Neural cell (in vitro differentiated cells): ENCODE measurements at regions not wholly inside any gene's neighbourhood (a gene's known extent, or its start where the extent isn't known, plus 50 kb on each side); places are given as distances from the start of the nearest gene placed in this dataset.

Source experiments
- CTCF ChIP-seq: fragments of 450-650 bp; IDR thresholded peaks from 2 replicates; pipeline ENCODE4 v1.5.1; 2014; ENCODE audit warnings: antibody characterized with exemption, mild to moderate bottlenecking, moderate library complexity; ENCODE audit not compliant: poor library complexity, severe bottlenecking
- EP300 ChIP-seq: fragments of 450-650 bp; conservative IDR thresholded peaks from 2 replicates; pipeline ENCODE4 v1.6.1; 2014; ENCODE audit warnings: antibody characterized with exemption, mild to moderate bottlenecking, moderate library complexity; ENCODE audit not compliant: poor library complexity, severe bottlenecking
- EZH2 ChIP-seq: fragments of 200-600, 300-800 bp; shearing (Covaris generic), sonication (generic); IDR thresholded peaks from 2 replicates; pipeline ENCODE4 v1.6.1; 2014; ENCODE audit warnings: antibody characterized with exemption, low read length, borderline replicate concordance, mild to moderate bottlenecking; ENCODE audit not compliant: insufficient read depth, poor library complexity, severe bottlenecking
- RAD21 ChIP-seq: fragments of 450-650 bp; conservative IDR thresholded peaks from 2 replicates; pipeline ENCODE4 v1.6.1; 2014; ENCODE audit warnings: antibody characterized with exemption, mild to moderate bottlenecking, moderate library complexity
- SMC3 ChIP-seq: fragments of 450-650 bp; conservative IDR thresholded peaks from 2 replicates; pipeline ENCODE4 v1.6.1; 2014; ENCODE audit warnings: antibody characterized with exemption, mild to moderate bottlenecking, moderate library complexity; ENCODE audit not compliant: poor library complexity
- TF ChIP-seq, protein P1 (sequence below): IDR thresholded peaks from 2 replicates; pipeline ENCODE4 v1.6.1; 2012; ENCODE audit warnings: borderline replicate concordance

DNA sequence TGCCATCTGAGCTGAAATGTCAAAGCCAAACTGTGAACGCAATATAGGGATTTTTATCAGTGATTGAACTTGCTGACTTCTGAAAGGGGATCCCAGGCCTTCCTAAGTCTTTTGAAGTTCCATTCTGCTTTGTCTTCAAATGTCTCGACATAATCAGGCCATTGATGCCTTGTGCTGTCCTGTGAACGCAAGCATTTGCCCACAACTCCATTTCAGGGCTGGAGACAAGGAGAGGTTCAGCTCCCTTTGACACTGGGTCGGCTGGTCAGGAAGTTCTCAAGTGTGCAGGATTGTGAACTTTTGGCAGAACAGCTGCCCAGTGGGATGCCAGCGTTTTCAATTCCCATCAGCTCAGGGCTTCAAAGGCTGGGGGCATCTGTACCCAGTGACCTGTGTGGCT, 345.3 kb downstream of the NUAK1 start:
- TF ChIP-seq CTCF, result no peak
- no peak for TF ChIP-seq SMC3
- TF ChIP-seq EZH2, result no peak
- no peak for TF ChIP-seq EP300
- TF ChIP-seq RAD21, result no peak
- TF ChIP-seq, protein P1, sequence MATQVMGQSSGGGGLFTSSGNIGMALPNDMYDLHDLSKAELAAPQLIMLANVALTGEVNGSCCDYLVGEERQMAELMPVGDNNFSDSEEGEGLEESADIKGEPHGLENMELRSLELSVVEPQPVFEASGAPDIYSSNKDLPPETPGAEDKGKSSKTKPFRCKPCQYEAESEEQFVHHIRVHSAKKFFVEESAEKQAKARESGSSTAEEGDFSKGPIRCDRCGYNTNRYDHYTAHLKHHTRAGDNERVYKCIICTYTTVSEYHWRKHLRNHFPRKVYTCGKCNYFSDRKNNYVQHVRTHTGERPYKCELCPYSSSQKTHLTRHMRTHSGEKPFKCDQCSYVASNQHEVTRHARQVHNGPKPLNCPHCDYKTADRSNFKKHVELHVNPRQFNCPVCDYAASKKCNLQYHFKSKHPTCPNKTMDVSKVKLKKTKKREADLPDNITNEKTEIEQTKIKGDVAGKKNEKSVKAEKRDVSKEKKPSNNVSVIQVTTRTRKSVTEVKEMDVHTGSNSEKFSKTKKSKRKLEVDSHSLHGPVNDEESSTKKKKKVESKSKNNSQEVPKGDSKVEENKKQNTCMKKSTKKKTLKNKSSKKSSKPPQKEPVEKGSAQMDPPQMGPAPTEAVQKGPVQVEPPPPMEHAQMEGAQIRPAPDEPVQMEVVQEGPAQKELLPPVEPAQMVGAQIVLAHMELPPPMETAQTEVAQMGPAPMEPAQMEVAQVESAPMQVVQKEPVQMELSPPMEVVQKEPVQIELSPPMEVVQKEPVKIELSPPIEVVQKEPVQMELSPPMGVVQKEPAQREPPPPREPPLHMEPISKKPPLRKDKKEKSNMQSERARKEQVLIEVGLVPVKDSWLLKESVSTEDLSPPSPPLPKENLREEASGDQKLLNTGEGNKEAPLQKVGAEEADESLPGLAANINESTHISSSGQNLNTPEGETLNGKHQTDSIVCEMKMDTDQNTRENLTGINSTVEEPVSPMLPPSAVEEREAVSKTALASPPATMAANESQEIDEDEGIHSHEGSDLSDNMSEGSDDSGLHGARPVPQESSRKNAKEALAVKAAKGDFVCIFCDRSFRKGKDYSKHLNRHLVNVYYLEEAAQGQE, result no peak
